Transverse colon (tissue), 4 donors: ENCODE measurements at regions not wholly inside any gene's neighbourhood (a gene's known extent, or its start where the extent isn't known, plus 50 kb on each side); places are given as distances from the start of the nearest gene placed in this dataset.

Source experiments
- DNase-seq: peaks from one replicate; pipeline ENCODE4 v3.0.0-alpha.2; 2019
- H3K27ac ChIP-seq, 4 donors: fragments of 200-600 bp; sonication (generic); 2 replicates each; pipeline ENCODE4 v1.5.1; 2016 to 2018; ENCODE audit warnings: inconsistent platforms in 4 of 4
- H3K27me3 ChIP-seq: fragments of 200-600 bp; sonication (generic); 2 replicates; pipeline ENCODE4 v1.5.1; 2017; ENCODE audit warnings: inconsistent platforms
- H3K36me3 ChIP-seq, 4 donors: fragments of 200-600 bp; sonication (generic); 2 replicates each; pipeline ENCODE4 v1.5.1; 2017 to 2019; ENCODE audit warnings: inconsistent platforms in 4 of 4
- H3K4me1 ChIP-seq, 4 donors: fragments of 200-600 bp; sonication (generic); 2 replicates each; pipeline ENCODE4 v1.5.1; 2017 to 2020; ENCODE audit warnings: inconsistent platforms in 4 of 4
- H3K4me3 ChIP-seq, 4 donors: fragments of 200-600 bp; sonication (generic); 1 replicate in 1 of 4; 2 replicates in 3 of 4; pipeline versions ENCODE4 v1.5.1 to v1.6.1; 2017 to 2019; ENCODE audit warnings: inconsistent platforms in 4 of 4
- H3K9me3 ChIP-seq, 2 donors: fragments of 200-600 bp; sonication (generic); 2 replicates each; pipeline ENCODE4 v1.5.1; 2017 to 2019; ENCODE audit warnings: inconsistent platforms in 2 of 2
- CTCF ChIP-seq, 5 experiments: fragments of 200-600 bp in 3 of 5; fragments of 450-650 bp in 2 of 5; sonication (generic) in 3 of 5; IDR thresholded peaks; 1 replicate in 2 of 5; 2 replicates in 3 of 5; pipeline ENCODE4 v1.5.1; 2016 to 2017; ENCODE audit warnings: antibody characterized with exemption in 5 of 5, inconsistent platforms in 3 of 5, mild to moderate bottlenecking in 2 of 5, moderate library complexity in 1 of 5
- EP300 ChIP-seq: sonication (generic); formaldehyde crosslinking; IDR thresholded peaks from one replicate; pipeline ENCODE4 v1.6.1; 2017; ENCODE audit warnings: antibody characterized with exemption, low read depth
- POLR2A ChIP-seq: fragments of 450-650 bp; IDR thresholded peaks from one replicate; pipeline ENCODE4 v1.6.1; 2016; ENCODE audit warnings: antibody characterized with exemption, mild to moderate bottlenecking, moderate library complexity
- POLR2AphosphoS5 ChIP-seq, 3 donors: sonication (generic); formaldehyde crosslinking; IDR thresholded peaks; one replicate each; pipeline ENCODE4 v1.6.1; 2016; ENCODE audit warnings: antibody characterized with exemption in 3 of 3
- WGBS, 2 donors: methylation state at CpG; one replicate each; pipeline ENCODE4 v1.1.5; 2018; ENCODE audit warnings: low coverage in 1 of 2; 5-methylcytosine and 5-hydroxymethylcytosine counted together
- in situ Hi-C, 4 donors: fragments of 200-750 bp; cut with MboI; loops; one replicate each; pipeline versions ENCODE4 v1.15.0 to v1.15.1; 2017; ENCODE audit warnings: low sequenced_read_pairs in 3 of 4, low pct_ligation_motif_present in 1 of 4, low pct_unique_long_range_greater_than_20kb in 1 of 4
- intact Hi-C: fragments of 100-400 bp; cut with DNase I; formaldehyde crosslinking; loops from one replicate; pipeline ENCODE4 v1.15.1; 2023; ENCODE audit warnings: low total_unique reads

- H3K4me3 ChIP-seq = no peak overlapping the region
- intact Hi-C loops (no loop called here), in situ Hi-C loops (no loop called here)
- no peak for DNase-seq
- no peaks in the 10 kb centered on the region for H3K9me3 ChIP-seq
- H3K36me3 ChIP-seq = no peaks in the 10 kb centered on the region
- no peaks in the 10 kb centered on the region for H3K27me3 ChIP-seq
- TF ChIP-seq EP300 (no peak), POLR2AphosphoS5 (IDR thresholded peaks at IDR 0.05) (no peak), POLR2A (no peak), CTCF (IDR thresholded peaks at IDR 0.05) (no peak)
- 19 to 38% methylated on average over 2 to 4 of the region's 4 CpGs for WGBS, 2 donors
- H3K27ac ChIP-seq = no peak overlapping the region
- H3K4me1 ChIP-seq = no peaks in the 10 kb centered on the region
These were observed 218.7 kb downstream of the DIO2 start for GRCh38 chr14:79992407-79993198.

GRCh38 chr14:79991866-79992265, 219.4 kb downstream of the DIO2 start:
- in situ Hi-C loops = no loop called here
- 74 to 85% methylated on average over 2 to 3 of the region's 3 CpGs for WGBS, 2 donors
- no peaks in the 10 kb centered on the region for H3K27me3 ChIP-seq
- no peak for TF ChIP-seq EP300
- no peak for TF ChIP-seq CTCF (IDR thresholded peaks at IDR 0.05)
- TF ChIP-seq POLR2AphosphoS5 (IDR thresholded peaks at IDR 0.05) = no peak
- TF ChIP-seq POLR2A = no peak
- intact Hi-C loops = no loop called here
- H3K27ac ChIP-seq = no peak overlapping the region
- no peaks in the 10 kb centered on the region for H3K4me1 ChIP-seq
- H3K36me3 ChIP-seq = no peaks in the 10 kb centered on the region
- DNase-seq = no peak
- H3K4me3 ChIP-seq = no peak overlapping the region
- H3K9me3 ChIP-seq = no peaks in the 10 kb centered on the region

GRCh38 chr14:79989990-79990389, 221.3 kb downstream of the DIO2 start:
- Histone ChIP-seq H3K27ac (no peak overlapping the region), H3K27me3 (no peaks in the 10 kb centered on the region), H3K36me3 (no peaks in the 10 kb centered on the region), H3K4me3 (no peak overlapping the region), H3K9me3 (no peaks in the 10 kb centered on the region), H3K4me1 (no peaks in the 10 kb centered on the region)
- TF ChIP-seq EP300 = no peak
- TF ChIP-seq CTCF (IDR thresholded peaks at IDR 0.05) = no peak
- no peak for TF ChIP-seq POLR2A
- no peak for TF ChIP-seq POLR2AphosphoS5 (IDR thresholded peaks at IDR 0.05)
- no peak for DNase-seq
- in situ Hi-C loops (no loop called here), intact Hi-C loops (no loop called here)
- WGBS, 2 donors = 75 to 78% methylated on average over 2 of the region's 2 CpGs

- no peak for DNase-seq
- no peak overlapping the region for H3K27ac ChIP-seq
- H3K4me1 ChIP-seq = no peaks in the 10 kb centered on the region
- intact Hi-C loops (no loop called here), in situ Hi-C loops (no loop called here)
- no peaks in the 10 kb centered on the region for H3K9me3 ChIP-seq
- TF ChIP-seq POLR2AphosphoS5 (IDR thresholded peaks at IDR 0.05) (no peak), EP300 (no peak), POLR2A (no peak), CTCF (IDR thresholded peaks at IDR 0.05) (no peak)
- 83 to 86% methylated on average over 1 of the region's 1 CpG for WGBS, 2 donors
- H3K36me3 ChIP-seq = no peaks in the 10 kb centered on the region
- H3K27me3 ChIP-seq = no peaks in the 10 kb centered on the region
- no peak overlapping the region for H3K4me3 ChIP-seq
These were observed 225.1 kb downstream of the DIO2 start for GRCh38 chr14:79986251-79986650.
